ENCODE measurements at regions not wholly inside any gene's neighbourhood (a gene's known extent, or its start where the extent isn't known, plus 50 kb on each side); places are given as distances from the start of the nearest gene placed in this dataset.

DNA sequence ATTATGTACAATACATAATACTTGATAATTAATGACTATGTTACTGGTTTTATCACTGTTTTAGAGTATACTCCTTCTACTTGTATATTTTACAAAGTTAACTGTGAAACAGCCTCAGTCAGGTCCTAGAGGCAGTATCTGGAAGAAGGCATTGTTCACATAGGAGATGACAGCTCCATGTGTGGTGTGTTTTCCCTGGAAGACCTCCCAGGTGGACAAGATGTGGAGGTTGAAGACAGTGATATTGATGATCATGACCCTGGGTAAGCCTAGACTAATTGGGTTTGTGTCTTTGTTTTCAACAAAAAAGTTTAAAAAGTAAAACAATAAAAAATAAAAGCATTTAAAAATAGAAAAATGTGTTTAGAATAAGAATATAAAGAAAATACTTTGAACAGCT, 96.4 kb downstream of the TRIB2 start:
- Histone ChIP-seq H3K27me3 (ENCODE audit: control insufficient read depth in 1 of 2, insufficient read depth in 2 of 2, low read length in 2 of 2) (no peaks in the 10 kb centered on the region), H3K27ac (ENCODE audit: low read length) (no peak overlapping the region), H3K9ac (ENCODE audit: low read length in 2 of 2) (no peak overlapping the region), H3K4me3 (ENCODE audit: low read length in 2 of 2) (no peak overlapping the region), H3K4me1 (ENCODE audit: control insufficient read depth, insufficient read depth, low read length) (no peaks in the 10 kb centered on the region), H3K9me3 (ENCODE audit: control insufficient read depth in 2 of 2, low read length in 2 of 2) (no peaks in the 10 kb centered on the region), H3K36me3 (ENCODE audit: control insufficient read depth in 2 of 2, insufficient read depth in 2 of 2, low read length in 2 of 2) (no peaks in the 10 kb centered on the region)

DNA sequence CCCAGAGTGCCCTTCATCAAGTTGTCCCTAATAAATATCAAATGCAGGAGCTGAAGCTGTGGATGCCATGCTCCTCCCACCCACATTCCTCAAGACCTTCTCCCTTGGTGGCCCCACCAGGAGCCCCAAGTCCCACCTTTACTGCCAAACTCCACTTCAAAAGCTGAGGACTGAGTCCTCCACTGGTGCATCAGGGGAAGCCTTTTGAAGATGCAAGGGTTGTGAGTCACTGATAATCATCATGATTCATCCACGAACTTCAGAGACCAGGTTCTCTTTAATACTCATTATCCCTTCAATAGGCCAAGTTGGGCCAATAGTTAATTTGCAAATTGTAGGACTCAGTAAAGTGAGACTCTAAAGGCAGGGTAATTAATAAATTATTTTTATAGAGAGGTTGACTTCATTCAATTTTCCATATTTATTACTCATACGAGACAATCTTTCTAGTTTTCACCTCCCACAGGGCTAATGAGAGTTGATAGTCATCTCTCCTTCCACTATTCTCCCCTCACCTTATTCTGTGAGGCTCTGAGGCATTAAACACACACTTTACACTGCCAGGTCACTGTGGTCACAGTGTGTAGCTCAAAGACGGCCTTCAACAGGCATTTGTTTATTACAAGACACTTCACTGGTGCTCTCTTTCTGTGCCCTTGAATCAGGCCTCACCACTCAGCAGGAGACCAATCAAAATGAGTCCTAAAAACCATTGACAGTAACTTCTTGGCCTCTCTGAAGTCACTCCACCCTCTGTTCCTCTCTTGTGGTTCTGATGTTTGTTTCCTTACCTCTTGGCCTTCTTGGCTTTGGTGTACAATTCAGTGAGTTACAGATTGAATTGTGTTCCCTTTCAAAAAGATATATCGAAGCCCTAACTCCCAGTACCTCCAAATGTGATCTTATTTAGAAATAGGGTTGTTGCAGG, 99.9 kb downstream of the TRIB2 start:
- Histone ChIP-seq H3K4me1 (ENCODE audit: control insufficient read depth, insufficient read depth, low read length) (peaks cover 4% of the 10 kb centered on the region), H3K27ac (ENCODE audit: low read length) (no peak overlapping the region), H3K9me3 (ENCODE audit: control insufficient read depth in 2 of 2, low read length in 2 of 2) (no peaks in the 10 kb centered on the region), H3K27me3 (ENCODE audit: control insufficient read depth in 1 of 2, insufficient read depth in 2 of 2, low read length in 2 of 2) (no peaks in the 10 kb centered on the region), H3K4me3 (ENCODE audit: low read length in 2 of 2) (no peak overlapping the region), H3K9ac (ENCODE audit: low read length in 2 of 2) (no peak overlapping the region), H3K36me3 (ENCODE audit: control insufficient read depth in 2 of 2, insufficient read depth in 2 of 2, low read length in 2 of 2) (no peaks in the 10 kb centered on the region)

DNA sequence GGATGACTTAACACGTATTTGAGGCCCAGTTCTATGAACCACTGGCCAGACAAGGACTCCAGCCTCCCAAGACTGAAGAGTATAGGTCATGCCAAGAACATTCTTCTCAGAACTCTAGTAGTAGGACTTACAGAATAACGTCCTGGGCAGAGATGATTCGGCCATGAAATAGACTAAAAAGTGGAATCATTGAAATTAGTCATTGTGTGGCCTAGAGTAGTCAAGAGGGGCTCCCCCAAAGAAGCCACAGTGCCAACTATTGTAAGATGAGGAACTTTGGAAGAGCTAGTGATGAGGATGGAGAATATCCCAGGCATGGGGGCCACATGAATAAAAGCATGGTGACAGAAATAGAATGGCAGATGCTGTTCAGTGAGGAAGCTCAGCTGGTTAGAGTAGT, 101.1 kb downstream of the TRIB2 start:
- Histone ChIP-seq H3K27me3 (ENCODE audit: control insufficient read depth in 1 of 2, insufficient read depth in 2 of 2, low read length in 2 of 2) (no peaks in the 10 kb centered on the region), H3K9me3 (ENCODE audit: control insufficient read depth in 2 of 2, low read length in 2 of 2) (no peaks in the 10 kb centered on the region), H3K9ac (ENCODE audit: low read length in 2 of 2) (no peak overlapping the region), H3K27ac (ENCODE audit: low read length) (no peak overlapping the region), H3K36me3 (ENCODE audit: control insufficient read depth in 2 of 2, insufficient read depth in 2 of 2, low read length in 2 of 2) (no peaks in the 10 kb centered on the region), H3K4me1 (ENCODE audit: control insufficient read depth, insufficient read depth, low read length) (peaks cover 4% of the 10 kb centered on the region), H3K4me3 (ENCODE audit: low read length in 2 of 2) (no peak overlapping the region)

- H3K4me3 ChIP-seq (ENCODE audit: low read length in 2 of 2) = peak overlapping the region in 1 of 2 donors; percentile 35
- H3K36me3 ChIP-seq (ENCODE audit: control insufficient read depth in 2 of 2, insufficient read depth in 2 of 2, low read length in 2 of 2) = no peaks in the 10 kb centered on the region
- H3K27me3 ChIP-seq (ENCODE audit: control insufficient read depth in 1 of 2, insufficient read depth in 2 of 2, low read length in 2 of 2) = no peaks in the 10 kb centered on the region
- H3K9ac ChIP-seq (ENCODE audit: low read length in 2 of 2) = no peak overlapping the region
- H3K9me3 ChIP-seq (ENCODE audit: control insufficient read depth in 2 of 2, low read length in 2 of 2) = no peaks in the 10 kb centered on the region
- H3K27ac ChIP-seq (ENCODE audit: low read length) = peak overlapping the region; percentile 55
- peaks cover 5% of the 10 kb centered on the region for H3K4me1 ChIP-seq (ENCODE audit: control insufficient read depth, insufficient read depth, low read length)
Observed at GRCh38 chr2:12818416-12819102, 101.8 kb downstream of the TRIB2 start.

DNA sequence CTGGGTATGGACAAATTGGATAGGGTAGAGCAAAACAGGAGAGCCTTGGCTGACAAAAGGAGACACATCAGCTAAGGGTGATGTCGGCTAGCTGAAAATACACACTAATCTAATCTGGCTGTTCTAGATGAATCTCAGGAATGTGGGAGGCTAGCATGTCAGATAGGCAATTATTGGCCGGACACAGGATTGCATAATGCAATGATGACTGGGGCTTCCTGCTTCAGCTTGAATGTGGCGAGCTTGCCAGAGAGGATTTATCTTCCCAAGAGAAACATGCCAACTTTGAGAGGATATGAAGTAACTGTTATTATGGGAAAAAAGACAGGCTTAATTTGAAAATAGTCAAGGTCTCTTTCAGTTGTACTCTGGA, 102.4 kb downstream of the TRIB2 start:
- H3K4me3 ChIP-seq (ENCODE audit: low read length in 2 of 2) = peak overlapping the region in 1 of 2 donors; percentile 35
- H3K27ac ChIP-seq (ENCODE audit: low read length) = peak overlapping the region; percentile 55
- H3K9me3 ChIP-seq (ENCODE audit: control insufficient read depth in 2 of 2, low read length in 2 of 2) = no peaks in the 10 kb centered on the region
- H3K36me3 ChIP-seq (ENCODE audit: control insufficient read depth in 2 of 2, insufficient read depth in 2 of 2, low read length in 2 of 2) = no peaks in the 10 kb centered on the region
- H3K9ac ChIP-seq (ENCODE audit: low read length in 2 of 2) = no peak overlapping the region
- peaks cover 10% of the 10 kb centered on the region for H3K4me1 ChIP-seq (ENCODE audit: control insufficient read depth, insufficient read depth, low read length)
- no peaks in the 10 kb centered on the region for H3K27me3 ChIP-seq (ENCODE audit: control insufficient read depth in 1 of 2, insufficient read depth in 2 of 2, low read length in 2 of 2)

DNA sequence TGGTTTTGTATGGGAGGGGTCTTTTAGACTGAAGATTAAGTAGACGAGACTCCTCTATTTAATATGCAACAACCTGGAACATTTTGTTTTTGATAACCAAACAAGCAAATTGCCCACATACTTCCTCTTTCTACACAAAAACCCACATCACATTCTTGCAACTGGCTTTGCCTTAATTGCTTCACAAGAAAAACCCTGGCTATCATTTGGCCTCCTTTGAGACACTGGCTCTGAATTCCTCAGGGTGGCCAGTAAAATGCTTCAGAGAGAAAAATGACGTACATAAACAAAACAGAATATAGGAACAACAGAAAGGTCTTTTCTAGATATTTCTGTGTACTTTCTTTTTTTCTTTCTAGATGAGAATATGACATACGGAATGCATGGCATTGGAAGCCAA, 103.0 kb downstream of the TRIB2 start:
- H3K9ac ChIP-seq (ENCODE audit: low read length in 2 of 2) = no peak overlapping the region
- no peaks in the 10 kb centered on the region for H3K9me3 ChIP-seq (ENCODE audit: control insufficient read depth in 2 of 2, low read length in 2 of 2)
- no peaks in the 10 kb centered on the region for H3K27me3 ChIP-seq (ENCODE audit: control insufficient read depth in 1 of 2, insufficient read depth in 2 of 2, low read length in 2 of 2)
- peaks cover 15% of the 10 kb centered on the region for H3K4me1 ChIP-seq (ENCODE audit: control insufficient read depth, insufficient read depth, low read length)
- H3K27ac ChIP-seq (ENCODE audit: low read length) = no peak overlapping the region
- H3K4me3 ChIP-seq (ENCODE audit: low read length in 2 of 2) = no peak overlapping the region
- H3K36me3 ChIP-seq (ENCODE audit: control insufficient read depth in 2 of 2, insufficient read depth in 2 of 2, low read length in 2 of 2) = no peaks in the 10 kb centered on the region

DNA sequence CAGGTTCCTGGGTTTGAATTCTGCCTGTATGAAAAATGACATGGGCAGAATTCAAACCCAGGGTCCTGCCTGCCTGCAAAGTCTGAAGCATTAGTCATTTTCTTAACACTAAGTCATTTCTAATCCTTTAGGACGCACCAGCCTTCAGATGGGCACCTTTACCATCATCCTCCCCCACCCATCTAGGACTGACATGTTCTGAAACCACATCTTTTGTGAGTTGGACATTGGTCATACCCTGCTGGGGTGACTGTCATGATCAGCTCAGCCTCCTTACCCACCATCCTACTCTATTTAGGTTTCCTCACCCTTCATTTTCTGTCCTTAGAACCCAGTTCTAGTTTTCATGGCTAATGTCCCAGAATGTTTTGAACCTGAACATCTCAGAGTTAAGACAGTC, 104.9 kb downstream of the TRIB2 start:
- no peaks in the 10 kb centered on the region for H3K27me3 ChIP-seq (ENCODE audit: control insufficient read depth in 1 of 2, insufficient read depth in 2 of 2, low read length in 2 of 2)
- H3K27ac ChIP-seq (ENCODE audit: low read length) = no peak overlapping the region
- no peaks in the 10 kb centered on the region for H3K9me3 ChIP-seq (ENCODE audit: control insufficient read depth in 2 of 2, low read length in 2 of 2)
- H3K9ac ChIP-seq (ENCODE audit: low read length in 2 of 2) = no peak overlapping the region
- no peak overlapping the region for H3K4me3 ChIP-seq (ENCODE audit: low read length in 2 of 2)
- peaks cover 15% of the 10 kb centered on the region for H3K4me1 ChIP-seq (ENCODE audit: control insufficient read depth, insufficient read depth, low read length)
- H3K36me3 ChIP-seq (ENCODE audit: control insufficient read depth in 2 of 2, insufficient read depth in 2 of 2, low read length in 2 of 2) = no peaks in the 10 kb centered on the region

- H3K27ac ChIP-seq (ENCODE audit: low read length) = peak overlapping the region; percentile 31
- H3K9ac ChIP-seq (ENCODE audit: low read length in 2 of 2) = no peak overlapping the region
- H3K4me3 ChIP-seq (ENCODE audit: low read length in 2 of 2) = no peak overlapping the region
- H3K27me3 ChIP-seq (ENCODE audit: control insufficient read depth in 1 of 2, insufficient read depth in 2 of 2, low read length in 2 of 2) = no peaks in the 10 kb centered on the region
- no peaks in the 10 kb centered on the region for H3K36me3 ChIP-seq (ENCODE audit: control insufficient read depth in 2 of 2, insufficient read depth in 2 of 2, low read length in 2 of 2)
- peaks cover 11% of the 10 kb centered on the region for H3K4me1 ChIP-seq (ENCODE audit: control insufficient read depth, insufficient read depth, low read length)
- H3K9me3 ChIP-seq (ENCODE audit: control insufficient read depth in 2 of 2, low read length in 2 of 2) = no peaks in the 10 kb centered on the region
Observed at GRCh38 chr2:12824351-12824777, 107.6 kb downstream of the TRIB2 start.

- H3K4me1 ChIP-seq (ENCODE audit: control insufficient read depth, insufficient read depth, low read length) = peaks cover 11% of the 10 kb centered on the region
- no peak overlapping the region for H3K4me3 ChIP-seq (ENCODE audit: low read length in 2 of 2)
- no peaks in the 10 kb centered on the region for H3K27me3 ChIP-seq (ENCODE audit: control insufficient read depth in 1 of 2, insufficient read depth in 2 of 2, low read length in 2 of 2)
- no peaks in the 10 kb centered on the region for H3K36me3 ChIP-seq (ENCODE audit: control insufficient read depth in 2 of 2, insufficient read depth in 2 of 2, low read length in 2 of 2)
- no peaks in the 10 kb centered on the region for H3K9me3 ChIP-seq (ENCODE audit: control insufficient read depth in 2 of 2, low read length in 2 of 2)
- H3K9ac ChIP-seq (ENCODE audit: low read length in 2 of 2) = no peak overlapping the region
- no peak overlapping the region for H3K27ac ChIP-seq (ENCODE audit: low read length)
Observed at GRCh38 chr2:12824778-12825379, 108.1 kb downstream of the TRIB2 start.

- no peak overlapping the region for H3K4me3 ChIP-seq (ENCODE audit: low read length in 2 of 2)
- H3K9me3 ChIP-seq (ENCODE audit: control insufficient read depth in 2 of 2, low read length in 2 of 2) = no peaks in the 10 kb centered on the region
- H3K36me3 ChIP-seq (ENCODE audit: control insufficient read depth in 2 of 2, insufficient read depth in 2 of 2, low read length in 2 of 2) = no peaks in the 10 kb centered on the region
- H3K27ac ChIP-seq (ENCODE audit: low read length) = no peak overlapping the region
- H3K4me1 ChIP-seq (ENCODE audit: control insufficient read depth, insufficient read depth, low read length) = peaks cover 11% of the 10 kb centered on the region
- H3K27me3 ChIP-seq (ENCODE audit: control insufficient read depth in 1 of 2, insufficient read depth in 2 of 2, low read length in 2 of 2) = no peaks in the 10 kb centered on the region
- H3K9ac ChIP-seq (ENCODE audit: low read length in 2 of 2) = no peak overlapping the region
Observed at GRCh38 chr2:12826781-12827180, 110.0 kb downstream of the TRIB2 start.

All from stomach smooth muscle (tissue), 2 donors.